GM12874 (cell line): ENCODE measurements at regions not wholly inside any gene's neighbourhood (a gene's known extent, or its start where the extent isn't known, plus 50 kb on each side); places are given as distances from the start of the nearest gene placed in this dataset.

ENCODE experiments used
- TF ChIP-seq, protein P1 (sequence below): IDR thresholded peaks from 2 replicates; pipeline ENCODE4 v1.5.1; 2011; ENCODE audit warnings: low read depth, mild to moderate bottlenecking, control low read depth, low read length, moderate library complexity; ENCODE audit not compliant: insufficient read depth

DNA sequence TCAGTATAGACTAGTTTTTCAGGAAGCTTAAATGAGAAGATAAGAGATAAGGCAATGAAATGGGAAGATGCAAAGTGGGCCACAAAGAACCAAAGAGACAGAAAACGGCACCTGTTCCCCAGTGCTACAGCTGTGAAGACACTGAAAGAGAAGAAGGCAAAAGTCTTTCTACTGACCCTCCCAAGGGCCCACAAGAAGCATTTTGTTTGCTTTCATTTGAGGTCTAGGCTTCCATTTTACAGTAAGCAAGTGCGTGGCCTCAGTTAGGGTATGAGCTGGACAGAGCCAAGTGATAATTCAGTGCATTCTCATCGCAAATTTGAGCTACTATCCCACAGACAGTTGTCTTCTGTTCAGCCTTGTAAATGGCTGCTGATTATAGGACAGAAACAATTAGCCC is 53.4 kb upstream of the STK17B start:
- TF ChIP-seq, protein P1, sequence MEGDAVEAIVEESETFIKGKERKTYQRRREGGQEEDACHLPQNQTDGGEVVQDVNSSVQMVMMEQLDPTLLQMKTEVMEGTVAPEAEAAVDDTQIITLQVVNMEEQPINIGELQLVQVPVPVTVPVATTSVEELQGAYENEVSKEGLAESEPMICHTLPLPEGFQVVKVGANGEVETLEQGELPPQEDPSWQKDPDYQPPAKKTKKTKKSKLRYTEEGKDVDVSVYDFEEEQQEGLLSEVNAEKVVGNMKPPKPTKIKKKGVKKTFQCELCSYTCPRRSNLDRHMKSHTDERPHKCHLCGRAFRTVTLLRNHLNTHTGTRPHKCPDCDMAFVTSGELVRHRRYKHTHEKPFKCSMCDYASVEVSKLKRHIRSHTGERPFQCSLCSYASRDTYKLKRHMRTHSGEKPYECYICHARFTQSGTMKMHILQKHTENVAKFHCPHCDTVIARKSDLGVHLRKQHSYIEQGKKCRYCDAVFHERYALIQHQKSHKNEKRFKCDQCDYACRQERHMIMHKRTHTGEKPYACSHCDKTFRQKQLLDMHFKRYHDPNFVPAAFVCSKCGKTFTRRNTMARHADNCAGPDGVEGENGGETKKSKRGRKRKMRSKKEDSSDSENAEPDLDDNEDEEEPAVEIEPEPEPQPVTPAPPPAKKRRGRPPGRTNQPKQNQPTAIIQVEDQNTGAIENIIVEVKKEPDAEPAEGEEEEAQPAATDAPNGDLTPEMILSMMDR: no peak

DNA sequence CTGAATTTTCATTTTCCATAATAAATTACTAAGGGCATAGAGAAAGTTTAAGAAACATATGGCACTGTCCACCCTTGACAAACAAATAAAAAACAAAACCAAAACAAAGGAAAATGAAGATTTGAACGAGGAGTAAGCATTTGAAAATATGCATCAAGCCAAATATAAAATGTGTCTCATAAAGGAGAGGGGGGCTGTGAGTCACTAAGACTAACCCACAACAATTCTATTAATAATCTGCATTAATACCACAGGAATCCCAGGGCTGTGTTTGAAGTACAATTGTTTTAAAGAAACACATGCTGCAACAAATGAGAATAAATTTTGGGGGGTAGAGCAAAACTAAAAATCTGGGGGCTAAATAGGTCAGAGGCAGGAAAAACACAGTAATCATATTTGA is 53.8 kb upstream of the STK17B start:
- TF ChIP-seq, protein P1: no peak

DNA sequence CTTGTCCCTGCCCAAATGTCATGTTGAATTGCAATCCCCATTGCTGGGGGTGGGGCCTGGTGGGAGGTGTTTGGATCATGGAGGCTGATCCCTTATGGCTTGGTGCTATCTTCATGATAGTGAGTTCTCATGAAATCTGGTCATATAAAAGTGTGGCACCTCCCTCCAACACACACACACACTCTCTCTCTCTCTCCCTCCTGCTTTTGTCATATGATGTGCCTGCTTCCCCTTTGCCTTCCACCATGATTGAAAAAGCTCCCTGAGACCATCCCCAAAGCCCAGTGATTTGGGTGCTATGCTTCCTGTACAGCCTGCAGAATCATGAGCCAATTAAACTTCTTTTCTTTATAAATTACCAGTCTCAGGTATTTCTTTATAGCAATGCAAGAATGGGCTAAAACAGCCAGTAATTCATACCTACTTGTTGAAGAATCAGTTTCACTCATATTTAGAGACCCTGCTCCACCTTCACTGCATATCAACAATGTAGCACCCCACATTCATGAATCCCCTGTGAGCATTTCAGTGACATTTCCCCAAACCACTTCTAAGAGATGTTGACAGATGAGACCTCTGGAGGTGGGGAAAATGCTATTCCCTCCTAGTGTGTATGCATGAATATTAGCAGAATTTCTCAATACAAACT is 54.8 kb upstream of the STK17B start:
- TF ChIP-seq, protein P1: no peak

DNA sequence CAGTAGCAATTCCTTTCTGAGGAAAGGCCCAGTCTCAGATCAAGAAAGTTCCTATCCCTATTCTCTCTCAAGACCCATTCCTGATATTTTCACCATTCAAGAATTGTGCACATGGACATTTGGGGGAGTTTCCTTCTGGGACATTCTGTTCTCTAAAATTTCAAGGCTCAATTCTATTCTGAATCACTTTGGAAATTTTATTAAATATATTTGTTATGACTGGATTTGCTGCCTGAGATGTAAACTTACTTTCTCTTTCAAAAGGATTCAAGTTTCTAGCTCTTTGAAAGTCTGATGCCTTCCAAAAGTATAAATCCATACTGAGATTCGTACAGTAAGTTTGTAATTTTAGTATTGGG is 55.3 kb upstream of the STK17B start:
- TF ChIP-seq, protein P1: no peak

DNA sequence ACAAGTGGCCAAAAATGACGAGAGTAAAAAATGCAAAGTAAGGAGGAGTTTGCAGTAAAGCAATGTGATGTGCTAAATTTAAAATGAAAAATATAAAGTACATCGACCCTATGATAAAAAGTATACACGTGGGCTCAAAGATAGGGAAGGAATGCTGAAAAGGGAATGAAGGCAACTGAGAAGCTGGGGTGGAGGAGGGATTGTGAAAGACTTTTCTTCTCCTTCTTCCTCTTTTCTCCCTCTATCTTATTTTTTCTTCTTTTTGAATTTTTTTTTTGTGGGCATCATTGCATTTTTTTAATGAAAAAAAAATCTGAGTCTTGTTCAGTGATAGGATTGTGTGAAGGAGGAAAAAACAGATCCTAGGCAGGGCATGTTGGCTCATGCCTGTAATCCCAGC is 57.6 kb upstream of the STK17B start:
- TF ChIP-seq, protein P1: no peak

DNA sequence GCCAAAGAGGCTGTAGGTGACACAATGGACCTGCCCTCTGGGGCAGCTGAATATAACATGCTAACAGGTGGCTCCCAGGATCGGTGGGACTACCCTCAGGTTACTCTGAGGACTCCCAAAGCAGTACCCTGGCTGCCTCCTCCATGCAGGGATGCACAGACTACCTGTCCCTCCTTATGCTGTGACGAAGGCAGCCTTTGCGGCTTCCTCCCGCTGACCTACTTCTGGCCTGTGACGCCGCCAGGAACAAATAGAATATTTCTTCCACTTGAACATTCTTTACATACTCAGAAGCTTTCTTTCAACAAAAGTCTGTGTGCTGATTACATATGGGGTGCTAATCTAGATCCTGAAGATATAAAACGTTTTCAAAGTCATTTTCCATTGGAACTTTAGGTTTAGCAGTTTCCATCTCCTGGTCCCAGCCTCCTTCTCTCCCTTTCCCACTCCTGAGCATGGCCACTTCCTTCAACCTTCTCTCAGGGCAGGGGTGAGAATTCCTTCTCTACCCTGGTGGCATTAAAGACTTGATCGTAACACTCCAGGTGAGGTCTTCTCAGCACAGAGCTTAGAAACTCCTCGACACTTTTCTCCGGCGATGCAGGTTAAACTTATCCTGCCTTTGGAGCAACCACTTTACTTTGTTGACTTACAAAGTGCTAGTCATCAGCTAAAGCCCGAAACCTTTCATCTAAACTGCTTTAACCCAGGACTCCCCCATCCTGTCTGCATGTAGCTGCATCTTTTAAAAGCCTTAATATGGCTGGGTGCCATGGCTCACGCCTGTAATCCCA is 58.9 kb upstream of the STK17B start:
- TF ChIP-seq, protein P1: no peak

DNA sequence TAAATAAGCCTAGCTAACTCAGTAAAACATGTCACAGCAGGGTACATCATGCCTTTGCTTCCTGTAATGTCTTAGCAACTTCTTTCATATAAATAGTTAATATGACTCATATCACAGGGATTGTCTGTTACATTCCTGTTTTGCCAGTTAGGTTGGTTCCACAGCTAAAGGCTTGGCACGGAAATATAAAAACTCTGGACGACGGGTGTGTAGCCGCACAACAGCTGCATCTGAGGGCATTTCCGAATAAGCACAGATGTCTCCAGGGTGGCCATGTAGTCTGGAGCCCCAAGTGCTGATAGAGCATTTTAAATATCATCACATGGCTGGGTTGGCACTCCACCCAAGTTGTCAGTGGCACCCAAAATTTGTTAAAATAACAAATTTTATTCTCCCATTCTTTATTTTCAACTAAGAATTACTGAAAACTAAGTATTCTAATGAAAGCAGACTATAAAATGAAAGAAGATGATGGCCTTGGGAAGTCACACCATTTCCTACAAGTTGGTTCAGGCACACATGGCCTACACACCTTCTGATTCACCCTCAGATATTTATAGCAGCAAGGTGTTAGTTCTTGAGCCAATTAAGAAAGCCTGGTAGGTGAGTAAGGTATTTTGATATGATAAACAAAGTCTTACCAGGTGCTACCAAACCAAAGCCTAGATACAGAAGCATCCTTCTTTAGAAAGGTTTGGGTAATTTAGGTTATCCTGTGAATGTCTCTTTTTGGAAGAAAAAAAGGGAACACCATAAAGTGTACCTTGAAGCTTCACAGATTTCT is 61.8 kb upstream of the STK17B start:
- TF ChIP-seq, protein P1: no peak
